ENCODE measurements at regions not wholly inside any gene's neighbourhood (a gene's known extent, or its start where the extent isn't known, plus 50 kb on each side); places are given as distances from the start of the nearest gene placed in this dataset.

DNA sequence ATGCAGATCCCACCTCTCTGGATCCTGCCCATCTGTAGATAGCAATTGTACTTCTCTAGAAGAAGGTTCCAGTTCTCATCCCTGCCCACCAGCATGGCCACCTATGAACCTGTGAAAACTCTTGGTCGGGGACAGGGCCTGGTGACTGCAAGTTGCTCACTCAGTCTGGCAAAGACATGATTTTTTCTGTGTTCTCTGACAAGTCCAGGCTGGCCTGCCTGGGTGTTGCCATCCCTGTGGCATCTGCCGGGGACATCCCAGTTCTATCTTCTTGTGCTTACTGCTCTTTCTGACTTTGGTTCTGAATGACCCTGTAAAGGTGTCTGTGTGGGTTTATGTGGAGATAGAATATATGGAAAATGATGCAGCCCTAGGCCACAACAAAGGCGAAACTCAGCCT lies 545.8 kb downstream of the INSC start:
- TF ChIP-seq, protein P1, sequence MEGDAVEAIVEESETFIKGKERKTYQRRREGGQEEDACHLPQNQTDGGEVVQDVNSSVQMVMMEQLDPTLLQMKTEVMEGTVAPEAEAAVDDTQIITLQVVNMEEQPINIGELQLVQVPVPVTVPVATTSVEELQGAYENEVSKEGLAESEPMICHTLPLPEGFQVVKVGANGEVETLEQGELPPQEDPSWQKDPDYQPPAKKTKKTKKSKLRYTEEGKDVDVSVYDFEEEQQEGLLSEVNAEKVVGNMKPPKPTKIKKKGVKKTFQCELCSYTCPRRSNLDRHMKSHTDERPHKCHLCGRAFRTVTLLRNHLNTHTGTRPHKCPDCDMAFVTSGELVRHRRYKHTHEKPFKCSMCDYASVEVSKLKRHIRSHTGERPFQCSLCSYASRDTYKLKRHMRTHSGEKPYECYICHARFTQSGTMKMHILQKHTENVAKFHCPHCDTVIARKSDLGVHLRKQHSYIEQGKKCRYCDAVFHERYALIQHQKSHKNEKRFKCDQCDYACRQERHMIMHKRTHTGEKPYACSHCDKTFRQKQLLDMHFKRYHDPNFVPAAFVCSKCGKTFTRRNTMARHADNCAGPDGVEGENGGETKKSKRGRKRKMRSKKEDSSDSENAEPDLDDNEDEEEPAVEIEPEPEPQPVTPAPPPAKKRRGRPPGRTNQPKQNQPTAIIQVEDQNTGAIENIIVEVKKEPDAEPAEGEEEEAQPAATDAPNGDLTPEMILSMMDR (IDR thresholded peaks at IDR 0.05) = no peak
- TF ChIP-seq POLR2A (IDR thresholded peaks at IDR 0.05) = no peak
